ENCODE measurements at regions not wholly inside any gene's neighbourhood (a gene's known extent, or its start where the extent isn't known, plus 50 kb on each side); places are given as distances from the start of the nearest gene placed in this dataset.

DNA sequence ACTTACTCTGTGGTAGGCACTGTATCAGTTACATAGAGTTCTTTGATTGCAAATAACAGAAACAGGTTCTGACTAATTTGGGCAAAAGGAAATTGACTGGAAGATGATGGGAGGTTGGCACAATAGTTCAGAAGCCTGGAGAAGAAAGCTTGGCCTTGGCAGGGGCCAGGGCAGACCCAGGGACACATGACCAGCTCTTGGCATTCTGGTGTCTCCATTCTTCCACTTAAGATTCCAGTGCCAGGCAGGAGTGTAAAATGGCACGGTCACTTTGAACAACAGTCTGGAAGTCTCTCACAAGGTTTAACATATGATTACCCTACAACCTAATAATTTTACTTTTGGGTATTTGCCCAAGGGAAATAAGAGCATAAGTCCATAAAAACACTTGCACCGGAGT, 175.9 kb downstream of the BCOR start:
- Histone ChIP-seq H3K4me1 (ENCODE audit: control insufficient read depth, insufficient read depth, low read depth, low read length) (no peaks in the 10 kb centered on the region), H2BK120ac (ENCODE audit: low read depth, low read length) (no peak overlapping the region), H3K9ac (ENCODE audit: low read length) (no peak overlapping the region), H3K4ac (ENCODE audit: low read depth in 1 of 2, low read length in 2 of 2) (no peak overlapping the region), H2AFZ (ENCODE audit: low read depth, low read length) (no peak overlapping the region), H4K8ac (ENCODE audit: low read length) (no peak overlapping the region), H3K4me3 (ENCODE audit: insufficient read depth in 1 of 2, low read depth in 1 of 2, low read length in 2 of 2) (no peak overlapping the region), H3K79me1 (replicated peaks; ENCODE audit: low read length, poor library complexity, severe bottlenecking) (no peaks in the 10 kb centered on the region), H3K23ac (ENCODE audit: low read length in 2 of 2) (no peak overlapping the region), H3K9me3 (ENCODE audit: control insufficient read depth, low read length) (no peaks in the 10 kb centered on the region), H2AK5ac (ENCODE audit: low read length, severe bottlenecking) (no peak overlapping the region), H2BK5ac (ENCODE audit: low read depth, low read length, poor library complexity, severe bottlenecking) (no peak overlapping the region), H2BK15ac (ENCODE audit: low read depth, poor library complexity, severe bottlenecking) (no peak overlapping the region), H3K27ac (ENCODE audit: low read length, poor library complexity, severe bottlenecking) (no peak overlapping the region), H4K91ac (ENCODE audit: low read length) (no peak overlapping the region), H3K27me3 (ENCODE audit: control insufficient read depth in 1 of 2, insufficient read depth in 1 of 2, low read length in 2 of 2) (peaks cover 0 to 64% of the 10 kb centered on the region in 2 experiments), H2BK12ac (ENCODE audit: low read length in 2 of 2) (no peak overlapping the region), H3K18ac (ENCODE audit: low read depth in 1 of 2, low read length in 2 of 2) (no peak overlapping the region), H3K14ac (ENCODE audit: low read length in 2 of 2) (no peak overlapping the region), H3K36me3 (ENCODE audit: control insufficient read depth in 1 of 2, insufficient read depth in 2 of 2, low read depth in 1 of 2, low read length in 2 of 2) (no peaks in the 10 kb centered on the region), H3K4me2 (ENCODE audit: low read length, poor library complexity, severe bottlenecking) (no peak overlapping the region)
- 100% methylated on average over 2 of the region's 2 CpGs for WGBS
- no peak for DNase-seq

DNA sequence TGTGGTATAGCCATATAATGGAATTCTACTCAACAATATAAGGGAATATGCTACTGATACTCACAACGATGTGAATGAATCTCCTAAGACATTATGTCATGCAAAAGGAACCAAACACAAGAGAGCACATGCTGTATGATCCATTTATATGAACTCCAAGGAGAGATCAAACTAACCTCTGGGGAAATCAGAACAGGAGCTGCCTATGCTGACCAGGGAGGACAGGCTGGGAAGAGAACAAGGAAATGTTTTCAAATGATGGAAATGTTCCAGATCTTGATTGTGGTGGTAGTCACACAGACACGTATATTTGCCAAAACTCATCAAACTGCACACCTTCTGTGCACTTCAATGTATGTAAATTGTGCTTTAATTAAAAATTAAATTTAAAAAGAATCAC, 175.3 kb downstream of the BCOR start:
- Histone ChIP-seq H3K36me3 (ENCODE audit: control insufficient read depth in 1 of 2, insufficient read depth in 2 of 2, low read depth in 1 of 2, low read length in 2 of 2) (no peaks in the 10 kb centered on the region), H3K9me3 (ENCODE audit: control insufficient read depth, low read length) (no peaks in the 10 kb centered on the region), H3K4me3 (ENCODE audit: insufficient read depth in 1 of 2, low read depth in 1 of 2, low read length in 2 of 2) (no peak overlapping the region), H2AK5ac (ENCODE audit: low read length, severe bottlenecking) (no peak overlapping the region), H3K18ac (ENCODE audit: low read depth in 1 of 2, low read length in 2 of 2) (no peak overlapping the region), H2AFZ (ENCODE audit: low read depth, low read length) (no peak overlapping the region), H3K4me1 (ENCODE audit: control insufficient read depth, insufficient read depth, low read depth, low read length) (no peaks in the 10 kb centered on the region), H4K8ac (ENCODE audit: low read length) (no peak overlapping the region), H2BK15ac (ENCODE audit: low read depth, poor library complexity, severe bottlenecking) (no peak overlapping the region), H3K27ac (ENCODE audit: low read length, poor library complexity, severe bottlenecking) (no peak overlapping the region), H3K23ac (ENCODE audit: low read length in 2 of 2) (no peak overlapping the region), H2BK120ac (ENCODE audit: low read depth, low read length) (no peak overlapping the region), H3K4ac (ENCODE audit: low read depth in 1 of 2, low read length in 2 of 2) (no peak overlapping the region), H4K91ac (ENCODE audit: low read length) (no peak overlapping the region), H3K27me3 (ENCODE audit: control insufficient read depth in 1 of 2, insufficient read depth in 1 of 2, low read length in 2 of 2) (peaks cover 0 to 64% of the 10 kb centered on the region in 2 experiments), H2BK5ac (ENCODE audit: low read depth, low read length, poor library complexity, severe bottlenecking) (no peak overlapping the region), H3K79me1 (replicated peaks; ENCODE audit: low read length, poor library complexity, severe bottlenecking) (no peaks in the 10 kb centered on the region), H3K9ac (ENCODE audit: low read length) (no peak overlapping the region), H3K4me2 (ENCODE audit: low read length, poor library complexity, severe bottlenecking) (no peak overlapping the region), H3K14ac (ENCODE audit: low read length in 2 of 2) (no peak overlapping the region), H2BK12ac (ENCODE audit: low read length in 2 of 2) (no peak overlapping the region)
- no CpG with 5 or more reads among the region's 2 CpGs for WGBS
- DNase-seq: no peak

DNA sequence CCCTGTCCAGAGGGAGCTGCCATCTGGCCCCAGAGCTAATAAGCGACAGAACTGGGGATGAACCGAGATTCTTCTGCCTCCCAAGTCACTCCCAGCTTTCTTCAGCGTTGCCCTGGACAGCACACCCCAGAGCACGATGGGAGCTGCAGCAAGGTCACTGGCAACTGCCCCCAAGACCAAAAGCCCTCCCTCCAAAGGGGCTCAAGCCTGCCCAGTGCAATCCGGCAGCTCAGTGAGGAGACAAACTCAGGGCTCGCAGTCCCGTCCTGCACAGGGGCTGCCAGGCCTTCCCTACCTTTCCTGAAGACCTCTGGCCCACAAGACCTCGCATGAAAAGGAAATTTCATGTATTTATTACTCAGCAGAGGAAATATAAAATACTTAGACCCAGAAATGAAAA, 174.8 kb downstream of the BCOR start:
- no peak overlapping the region for H3K18ac ChIP-seq (ENCODE audit: low read depth in 1 of 2, low read length in 2 of 2)
- H4K8ac ChIP-seq (ENCODE audit: low read length): no peak overlapping the region
- no peak overlapping the region for H4K91ac ChIP-seq (ENCODE audit: low read length)
- no peak overlapping the region for H3K9ac ChIP-seq (ENCODE audit: low read length)
- no peak overlapping the region for H2BK15ac ChIP-seq (ENCODE audit: low read depth, poor library complexity, severe bottlenecking)
- H3K27me3 ChIP-seq (ENCODE audit: control insufficient read depth in 1 of 2, insufficient read depth in 1 of 2, low read length in 2 of 2): peaks cover 0 to 67% of the 10 kb centered on the region in 2 experiments
- no peak overlapping the region for H2BK120ac ChIP-seq (ENCODE audit: low read depth, low read length)
- no peak overlapping the region for H2AFZ ChIP-seq (ENCODE audit: low read depth, low read length)
- 87% methylated on average over 4 of the region's 8 CpGs for WGBS
- H3K14ac ChIP-seq (ENCODE audit: low read length in 2 of 2): no peak overlapping the region
- H3K4me2 ChIP-seq (ENCODE audit: low read length, poor library complexity, severe bottlenecking): no peak overlapping the region
- no peaks in the 10 kb centered on the region for H3K4me1 ChIP-seq (ENCODE audit: control insufficient read depth, insufficient read depth, low read depth, low read length)
- no peak overlapping the region for H3K4me3 ChIP-seq (ENCODE audit: insufficient read depth in 1 of 2, low read depth in 1 of 2, low read length in 2 of 2)
- no peak overlapping the region for H3K4ac ChIP-seq (ENCODE audit: low read depth in 1 of 2, low read length in 2 of 2)
- no peak overlapping the region for H3K27ac ChIP-seq (ENCODE audit: low read length, poor library complexity, severe bottlenecking)
- no peak for DNase-seq
- no peak overlapping the region for H2BK12ac ChIP-seq (ENCODE audit: low read length in 2 of 2)
- no peak overlapping the region for H2AK5ac ChIP-seq (ENCODE audit: low read length, severe bottlenecking)
- H3K79me1 ChIP-seq (replicated peaks; ENCODE audit: low read length, poor library complexity, severe bottlenecking): no peaks in the 10 kb centered on the region
- no peak overlapping the region for H3K23ac ChIP-seq (ENCODE audit: low read length in 2 of 2)
- H3K9me3 ChIP-seq (ENCODE audit: control insufficient read depth, low read length): no peaks in the 10 kb centered on the region
- no peaks in the 10 kb centered on the region for H3K36me3 ChIP-seq (ENCODE audit: control insufficient read depth in 1 of 2, insufficient read depth in 2 of 2, low read depth in 1 of 2, low read length in 2 of 2)
- H2BK5ac ChIP-seq (ENCODE audit: low read depth, low read length, poor library complexity, severe bottlenecking): no peak overlapping the region

DNA sequence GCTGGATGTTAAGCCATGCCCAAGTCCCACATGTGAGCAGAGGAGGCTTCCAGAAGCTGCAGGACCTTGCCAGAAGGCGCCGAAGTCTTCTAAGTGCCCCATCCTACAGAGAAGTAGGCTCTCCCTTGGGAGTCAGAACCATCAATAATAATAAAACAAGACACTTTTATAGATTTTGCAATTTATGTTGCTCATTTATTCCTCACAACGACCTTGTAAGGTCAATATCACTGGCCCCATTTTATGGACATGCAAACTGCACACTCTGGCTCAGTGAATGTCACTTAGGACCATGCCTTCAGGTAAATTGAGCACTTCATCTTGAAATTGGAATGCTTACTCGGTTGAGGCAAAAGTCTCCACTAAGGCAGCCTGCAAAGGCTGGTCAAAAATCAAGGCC, 170.4 kb downstream of the BCOR start:
- H3K4me3 ChIP-seq (ENCODE audit: insufficient read depth in 1 of 2, low read depth in 1 of 2, low read length in 2 of 2): no peak overlapping the region
- peaks cover 0 to 70% of the 10 kb centered on the region in 2 experiments for H3K27me3 ChIP-seq (ENCODE audit: control insufficient read depth in 1 of 2, insufficient read depth in 1 of 2, low read length in 2 of 2)
- DNase-seq: no peak
- H2AFZ ChIP-seq (ENCODE audit: low read depth, low read length): no peak overlapping the region
- no peak overlapping the region for H3K14ac ChIP-seq (ENCODE audit: low read length in 2 of 2)
- H2BK5ac ChIP-seq (ENCODE audit: low read depth, low read length, poor library complexity, severe bottlenecking): no peak overlapping the region
- H3K4ac ChIP-seq (ENCODE audit: low read depth in 1 of 2, low read length in 2 of 2): no peak overlapping the region
- WGBS: 72% methylated on average over 4 of the region's 4 CpGs
- no peak overlapping the region for H3K23ac ChIP-seq (ENCODE audit: low read length in 2 of 2)
- H2BK12ac ChIP-seq (ENCODE audit: low read length in 2 of 2): no peak overlapping the region
- H3K27ac ChIP-seq (ENCODE audit: low read length, poor library complexity, severe bottlenecking): no peak overlapping the region
- peaks cover 2% of the 10 kb centered on the region for H3K4me1 ChIP-seq (ENCODE audit: control insufficient read depth, insufficient read depth, low read depth, low read length)
- no peak overlapping the region for H3K4me2 ChIP-seq (ENCODE audit: low read length, poor library complexity, severe bottlenecking)
- H2BK15ac ChIP-seq (ENCODE audit: low read depth, poor library complexity, severe bottlenecking): no peak overlapping the region
- no peak overlapping the region for H3K9ac ChIP-seq (ENCODE audit: low read length)
- no peak overlapping the region for H2AK5ac ChIP-seq (ENCODE audit: low read length, severe bottlenecking)
- no peak overlapping the region for H4K8ac ChIP-seq (ENCODE audit: low read length)
- H3K36me3 ChIP-seq (ENCODE audit: control insufficient read depth in 1 of 2, insufficient read depth in 2 of 2, low read depth in 1 of 2, low read length in 2 of 2): no peaks in the 10 kb centered on the region
- H3K18ac ChIP-seq (ENCODE audit: low read depth in 1 of 2, low read length in 2 of 2): no peak overlapping the region
- no peak overlapping the region for H2BK120ac ChIP-seq (ENCODE audit: low read depth, low read length)
- H3K79me1 ChIP-seq (replicated peaks; ENCODE audit: low read length, poor library complexity, severe bottlenecking): no peaks in the 10 kb centered on the region
- H3K9me3 ChIP-seq (ENCODE audit: control insufficient read depth, low read length): no peaks in the 10 kb centered on the region
- H4K91ac ChIP-seq (ENCODE audit: low read length): no peak overlapping the region
